ENCODE measurements at regions not wholly inside any gene's neighbourhood (a gene's known extent, or its start where the extent isn't known, plus 50 kb on each side); places are given as distances from the start of the nearest gene placed in this dataset.

GRCh38 chr1:185672719-185673360, 61.4 kb upstream of the HMCN1 start:
- no peak overlapping the region for H3K4me2 ChIP-seq
- no peak overlapping the region for H3K4me3 ChIP-seq
- TF ChIP-seq HDAC2 (IDR thresholded peaks at IDR 0.05) (no peak), FOSL2 (IDR thresholded peaks at IDR 0.05) (no peak), FOSL2 (CRISPR knock-in tag; IDR thresholded peaks at IDR 0.05) (no peak), SMC3 (IDR thresholded peaks at IDR 0.05) (no peak), ELK1 (IDR thresholded peaks at IDR 0.05; ENCODE audit: low read depth, low read length) (no peak), ZSCAN20 (CRISPR knock-in tag; IDR thresholded peaks at IDR 0.05) (no peak), JUNB (IDR thresholded peaks at IDR 0.05) (no peak), KDM5A (IDR thresholded peaks at IDR 0.05) (no peak)
- no peaks in the 10 kb centered on the region for H3K9me3 ChIP-seq
- DNase-seq (ENCODE audit: low read depth in 1 of 2, low spot score in 1 of 2), result no peak
- POLR2A ChIA-PET, result no interaction called here
- FAIRE-seq, result no peak
- CTCF ChIA-PET, result interaction anchor here (0.7 to 1.9 kb wide), 3 partner anchors 8 to 174 kb away, joined by 4 to 6 read pairs (median 5); no protein-coding TSS in a partner anchor
- H3K27ac ChIP-seq, result no peak overlapping the region
- ATAC-seq, result no peak
- 93% methylated on average over 3 of the region's 3 CpGs for WGBS (ENCODE audit: missing lambda C conversion rate)
- peaks cover 10% of the 10 kb centered on the region for H3K4me1 ChIP-seq

GRCh38 chr1:185670187-185670627, 64.0 kb upstream of the HMCN1 start:
- ATAC-seq (peak; percentile 64 to 85; a peak in 5 of 6 replicates), FAIRE-seq (no peak), DNase-seq (ENCODE audit: low read depth in 1 of 2, low spot score in 1 of 2) (peak in 1 of 2 experiments; percentile 50)
- Histone ChIP-seq H3K4me3 (no peak overlapping the region), H3K4me1 (peaks cover 10% of the 10 kb centered on the region), H3K9me3 (no peaks in the 10 kb centered on the region), H3K27ac (peak overlapping the region in 1 of 2 experiments; percentile 51; a peak in 1 of 6 replicates), H3K4me2 (0 out of 3 replicates have a peak overlapping the region, but pooled peaks have one; percentile 9)
- TF ChIP-seq MAFK (IDR thresholded peaks at IDR 0.05; ENCODE audit: partially characterized antibody) (peak; percentile 77), RAD21 (conservative IDR thresholded peaks at IDR 0.05 in 1 of 2, IDR thresholded peaks at IDR 0.05 in 1 of 2) (peak; percentile 80 to 84), JUN (IDR thresholded peaks at IDR 0.05) (no peak), SMC3 (IDR thresholded peaks at IDR 0.05) (peak; percentile 86), CTCF (IDR thresholded peaks at IDR 0.05) (peak; percentile 62)
- POLR2A ChIA-PET, result interaction anchor here (1.0 to 1.1 kb wide), 2 partner anchors 353 to 356 kb away, joined by 3 read pairs; partner anchors contain the start of gene IVNS1ABP
- WGBS (ENCODE audit: missing lambda C conversion rate), result 44% methylated on average over 6 of the region's 6 CpGs
- CTCF ChIA-PET, result interaction anchor here (0.7 to 3.5 kb wide), 24 partner anchors 8 to 662 kb away, joined by 3 to 22 read pairs (median 4); partner anchors contain the start of gene IVNS1ABP

DNA sequence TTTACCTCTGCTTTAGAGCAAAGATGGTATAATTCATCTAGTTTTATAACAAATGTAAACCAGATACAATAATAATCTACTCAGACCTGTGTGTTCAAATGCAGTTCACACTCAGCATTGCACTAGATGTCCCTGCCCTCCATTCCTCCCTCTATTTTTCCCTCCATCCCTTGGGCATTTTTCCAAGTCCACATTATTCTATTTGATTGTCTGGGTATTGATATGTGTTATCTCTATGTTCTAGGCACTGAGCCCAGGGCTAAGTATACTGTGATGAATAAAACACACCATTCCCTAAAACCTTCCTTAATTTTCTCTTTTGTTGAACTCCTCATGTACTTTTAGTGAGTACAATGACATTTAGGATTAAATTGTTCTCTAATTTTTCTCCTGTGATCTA, 66.2 kb upstream of the HMCN1 start:
- H3K27ac ChIP-seq, result no peak overlapping the region
- H3K9me3 ChIP-seq, result no peaks in the 10 kb centered on the region
- CTCF ChIA-PET, result no interaction called here
- no peak for ATAC-seq
- POLR2A ChIA-PET, result no interaction called here
- no peaks in the 10 kb centered on the region for H3K4me1 ChIP-seq
- H3K4me2 ChIP-seq, result no peak overlapping the region
- FAIRE-seq, result no peak
- no peak overlapping the region for H3K4me3 ChIP-seq
- DNase-seq (ENCODE audit: low read depth in 1 of 2, low spot score in 1 of 2), result no peak
- TF ChIP-seq TFCP2L1 (CRISPR knock-in tag; IDR thresholded peaks at IDR 0.05) (no peak), EHMT2 (IDR thresholded peaks at IDR 0.05; ENCODE audit: low read depth) (no peak), KDM1A (IDR thresholded peaks at IDR 0.05; ENCODE audit: low read depth) (no peak), ZNF302 (CRISPR knock-in tag; IDR thresholded peaks at IDR 0.05) (no peak), ESRRA (IDR thresholded peaks at IDR 0.05; ENCODE audit: borderline replicate concordance, low read length) (no peak), PHF8 (IDR thresholded peaks at IDR 0.05; ENCODE audit: borderline replicate concordance, low read depth) (no peak), HEYL (CRISPR knock-in tag; IDR thresholded peaks at IDR 0.05) (no peak), HOXB13 (CRISPR knock-in tag; IDR thresholded peaks at IDR 0.05; ENCODE audit: low read depth) (no peak), JUN (IDR thresholded peaks at IDR 0.05) (no peak), GATA3 (IDR thresholded peaks at IDR 0.05; ENCODE audit: borderline replicate concordance) (no peak), ZSCAN20 (CRISPR knock-in tag; IDR thresholded peaks at IDR 0.05) (no peak), NPAS2 (CRISPR knock-in tag; IDR thresholded peaks at IDR 0.05; ENCODE audit: borderline replicate concordance) (no peak), REST (IDR thresholded peaks at IDR 0.05) (no peak), FOSB (CRISPR knock-in tag; IDR thresholded peaks at IDR 0.05) (no peak)
- TF ChIP-seq, protein P1, sequence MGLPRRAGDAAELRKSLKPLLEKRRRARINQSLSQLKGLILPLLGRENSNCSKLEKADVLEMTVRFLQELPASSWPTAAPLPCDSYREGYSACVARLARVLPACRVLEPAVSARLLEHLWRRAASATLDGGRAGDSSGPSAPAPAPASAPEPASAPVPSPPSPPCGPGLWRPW (IDR thresholded peaks at IDR 0.05), result no peak
